ENCODE measurements at regions not wholly inside any gene's neighbourhood (a gene's known extent, or its start where the extent isn't known, plus 50 kb on each side); places are given as distances from the start of the nearest gene placed in this dataset.

DNA sequence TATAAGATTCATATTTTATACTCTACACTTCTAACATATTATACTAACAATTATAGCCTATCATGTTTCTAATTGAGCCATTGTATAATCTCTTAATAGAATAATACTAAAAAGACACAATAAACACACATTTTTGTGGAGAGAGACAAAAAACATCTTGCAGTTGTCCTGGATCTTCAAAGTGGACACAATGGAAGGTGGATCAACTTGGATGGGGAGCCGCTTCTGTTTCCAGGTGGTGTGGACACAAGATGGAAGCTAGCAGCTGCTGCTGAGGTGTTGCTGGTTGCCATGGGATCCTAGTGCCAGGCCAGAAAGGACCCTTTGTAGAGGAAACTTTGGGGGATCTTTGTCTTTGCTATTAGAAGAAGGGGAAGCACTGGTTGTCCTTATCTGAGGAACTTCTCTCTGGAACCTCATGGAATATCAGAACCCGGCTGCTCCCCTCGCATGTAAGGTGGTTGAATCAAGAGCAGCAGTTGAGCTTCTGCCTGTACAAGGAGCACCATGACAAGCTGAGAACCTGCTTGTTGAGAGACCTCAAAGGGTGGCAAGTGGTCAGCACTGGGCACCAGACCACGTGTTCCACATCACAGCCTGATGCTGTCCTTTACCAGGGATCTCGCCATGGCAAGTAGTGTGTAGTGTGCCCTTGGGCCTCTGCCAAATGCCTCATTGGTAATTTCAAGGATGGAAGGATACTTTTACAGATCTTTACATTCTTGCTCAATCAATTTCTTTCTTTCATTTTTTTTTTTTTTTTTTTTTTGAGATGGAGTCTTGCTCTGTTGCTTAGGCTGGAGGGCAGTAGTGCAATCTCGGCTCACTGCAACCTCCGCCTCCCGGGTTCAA is 232.2 kb downstream of the MYCN start:
- no peaks in the 10 kb centered on the region for H3K27me3 Mint-ChIP-seq (ENCODE audit: unreplicated experiment)
- DNase-seq (ENCODE audit: extremely low spot score, unreplicated experiment), result no peak
- no peak overlapping the region for H3K4me3 Mint-ChIP-seq (ENCODE audit: unreplicated experiment)
- no peaks in the 10 kb centered on the region for H3K36me3 Mint-ChIP-seq (ENCODE audit: unreplicated experiment)
- H3K27ac Mint-ChIP-seq (ENCODE audit: unreplicated experiment), result no peak overlapping the region
- TF ChIP-seq, protein P1, sequence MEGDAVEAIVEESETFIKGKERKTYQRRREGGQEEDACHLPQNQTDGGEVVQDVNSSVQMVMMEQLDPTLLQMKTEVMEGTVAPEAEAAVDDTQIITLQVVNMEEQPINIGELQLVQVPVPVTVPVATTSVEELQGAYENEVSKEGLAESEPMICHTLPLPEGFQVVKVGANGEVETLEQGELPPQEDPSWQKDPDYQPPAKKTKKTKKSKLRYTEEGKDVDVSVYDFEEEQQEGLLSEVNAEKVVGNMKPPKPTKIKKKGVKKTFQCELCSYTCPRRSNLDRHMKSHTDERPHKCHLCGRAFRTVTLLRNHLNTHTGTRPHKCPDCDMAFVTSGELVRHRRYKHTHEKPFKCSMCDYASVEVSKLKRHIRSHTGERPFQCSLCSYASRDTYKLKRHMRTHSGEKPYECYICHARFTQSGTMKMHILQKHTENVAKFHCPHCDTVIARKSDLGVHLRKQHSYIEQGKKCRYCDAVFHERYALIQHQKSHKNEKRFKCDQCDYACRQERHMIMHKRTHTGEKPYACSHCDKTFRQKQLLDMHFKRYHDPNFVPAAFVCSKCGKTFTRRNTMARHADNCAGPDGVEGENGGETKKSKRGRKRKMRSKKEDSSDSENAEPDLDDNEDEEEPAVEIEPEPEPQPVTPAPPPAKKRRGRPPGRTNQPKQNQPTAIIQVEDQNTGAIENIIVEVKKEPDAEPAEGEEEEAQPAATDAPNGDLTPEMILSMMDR (IDR thresholded peaks at IDR 0.05), result no peak
- H3K9me3 Mint-ChIP-seq (ENCODE audit: unreplicated experiment), result peaks cover 17% of the 10 kb centered on the region
- no peaks in the 10 kb centered on the region for H3K4me1 Mint-ChIP-seq (ENCODE audit: unreplicated experiment)

- H3K9me3 Mint-ChIP-seq (ENCODE audit: unreplicated experiment), result peaks cover 19% of the 10 kb centered on the region
- no peak overlapping the region for H3K4me3 Mint-ChIP-seq (ENCODE audit: unreplicated experiment)
- no peak overlapping the region for H3K27ac Mint-ChIP-seq (ENCODE audit: unreplicated experiment)
- DNase-seq (ENCODE audit: extremely low spot score, unreplicated experiment), result no peak
- H3K36me3 Mint-ChIP-seq (ENCODE audit: unreplicated experiment), result no peaks in the 10 kb centered on the region
- H3K27me3 Mint-ChIP-seq (ENCODE audit: unreplicated experiment), result no peaks in the 10 kb centered on the region
- H3K4me1 Mint-ChIP-seq (ENCODE audit: unreplicated experiment), result no peaks in the 10 kb centered on the region
- TF ChIP-seq, protein P1 (IDR thresholded peaks at IDR 0.05), result no peak
These were observed 231.1 kb downstream of the MYCN start for GRCh38 chr2:16171425-16171920.

DNA sequence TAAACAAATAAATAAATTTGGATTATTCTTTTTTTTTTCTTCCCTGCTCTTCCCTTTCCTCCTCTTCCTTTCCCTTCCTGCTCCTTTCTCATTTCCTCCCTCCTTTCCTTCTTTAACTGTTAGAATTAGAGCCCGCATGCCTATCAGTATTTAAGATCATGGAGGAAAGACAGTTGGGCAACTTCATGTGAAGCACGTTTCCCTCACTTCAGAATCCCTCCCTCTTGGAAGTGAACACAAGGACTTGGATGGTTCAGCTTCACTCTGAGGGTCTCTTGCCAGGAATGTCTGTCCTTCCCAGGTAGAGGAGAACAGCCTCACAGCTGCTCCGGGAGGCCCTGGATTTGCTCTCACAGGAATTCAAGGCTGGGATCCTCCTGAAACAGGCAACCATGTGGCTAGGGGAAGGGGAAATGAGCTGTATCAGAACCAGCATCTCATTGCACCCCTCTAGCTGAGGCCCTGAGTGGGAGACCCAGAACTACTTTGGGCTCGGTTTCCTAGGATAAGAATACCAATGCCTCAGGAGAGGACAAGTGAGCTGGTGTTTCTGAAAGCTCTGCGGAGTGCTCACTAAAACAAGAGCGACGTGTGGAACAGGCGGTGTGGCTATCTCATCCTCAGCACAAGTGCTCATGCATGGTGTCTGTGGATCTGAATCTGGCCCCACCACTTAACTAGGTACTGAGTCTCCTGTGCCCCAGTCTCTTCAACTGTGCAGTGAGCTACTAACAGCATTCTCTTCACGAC is 230.5 kb downstream of the MYCN start:
- TF ChIP-seq, protein P1 (IDR thresholded peaks at IDR 0.05), result no peak
- Mint-ChIP-seq H3K4me3 (ENCODE audit: unreplicated experiment) (no peak overlapping the region), H3K27ac (ENCODE audit: unreplicated experiment) (no peak overlapping the region), H3K27me3 (ENCODE audit: unreplicated experiment) (no peaks in the 10 kb centered on the region), H3K4me1 (ENCODE audit: unreplicated experiment) (no peaks in the 10 kb centered on the region), H3K9me3 (ENCODE audit: unreplicated experiment) (peaks cover 19% of the 10 kb centered on the region), H3K36me3 (ENCODE audit: unreplicated experiment) (no peaks in the 10 kb centered on the region)
- DNase-seq (ENCODE audit: extremely low spot score, unreplicated experiment), result no peak

- DNase-seq (ENCODE audit: extremely low spot score, unreplicated experiment), result peak; percentile 8
- peaks cover 25% of the 10 kb centered on the region for H3K9me3 Mint-ChIP-seq (ENCODE audit: unreplicated experiment)
- TF ChIP-seq, protein P1 (IDR thresholded peaks at IDR 0.05), result no peak
- H3K36me3 Mint-ChIP-seq (ENCODE audit: unreplicated experiment), result no peaks in the 10 kb centered on the region
- no peak overlapping the region for H3K4me3 Mint-ChIP-seq (ENCODE audit: unreplicated experiment)
- H3K27ac Mint-ChIP-seq (ENCODE audit: unreplicated experiment), result no peak overlapping the region
- no peaks in the 10 kb centered on the region for H3K4me1 Mint-ChIP-seq (ENCODE audit: unreplicated experiment)
- no peaks in the 10 kb centered on the region for H3K27me3 Mint-ChIP-seq (ENCODE audit: unreplicated experiment)
These were observed 229.1 kb downstream of the MYCN start for GRCh38 chr2:16169381-16169960.

All from osteocyte (in vitro differentiated cells).